Cardiac fibroblast (primary cell): ENCODE measurements at regions not wholly inside any gene's neighbourhood (a gene's known extent, or its start where the extent isn't known, plus 50 kb on each side); places are given as distances from the start of the nearest gene placed in this dataset.

ENCODE experiments used
- DNase-seq, 2 donors: peaks; one replicate each; pipeline versions ENCODE4 v3.0.0 to v3.0.0-alpha.2; 2010; ENCODE audit warnings: low read depth in 2 of 2
- H3K4me3 ChIP-seq, 2 donors: replicated peaks in 1 of 2; 1 replicate in 1 of 2; 2 replicates in 1 of 2; pipeline ENCODE4 v1.5.1; 2011; ENCODE audit warnings: low read depth in 2 of 2, low read length in 2 of 2, mild to moderate bottlenecking in 2 of 2, moderate library complexity in 1 of 2
- CTCF ChIP-seq: IDR thresholded peaks from one replicate; pipeline ENCODE4 v1.5.1; 2011; ENCODE audit warnings: low read depth, mild to moderate bottlenecking, low read length, inconsistent platforms

GRCh38 chr3:153060346-153060745 is 101.7 kb upstream of the RAP2B start:
- H3K4me3 ChIP-seq = no peak overlapping the region
- DNase-seq = no peak
- no peak for TF ChIP-seq CTCF

- no peak overlapping the region for H3K4me3 ChIP-seq
- DNase-seq = no peak
- TF ChIP-seq CTCF = no peak
Measured at GRCh38 chr3:153061938-153062528, 100.0 kb upstream of the RAP2B start.

- no peak overlapping the region for H3K4me3 ChIP-seq
- no peak for TF ChIP-seq CTCF
- DNase-seq = no peak
Measured at GRCh38 chr3:153063337-153063736, 98.7 kb upstream of the RAP2B start.

- no peak for TF ChIP-seq CTCF
- no peak overlapping the region for H3K4me3 ChIP-seq
- no peak for DNase-seq
Measured at GRCh38 chr3:153066983-153067382, 95.0 kb upstream of the RAP2B start.

GRCh38 chr3:153069598-153070510 is 92.2 kb upstream of the RAP2B start:
- peak; percentile 59 to 78 for DNase-seq
- H3K4me3 ChIP-seq = no peak overlapping the region
- TF ChIP-seq CTCF = no peak

- TF ChIP-seq CTCF = no peak
- H3K4me3 ChIP-seq = no peak overlapping the region
- DNase-seq = peak in 1 of 2 donors; percentile 29
Measured at GRCh38 chr3:153070511-153070868, 91.5 kb upstream of the RAP2B start.
